ENCODE measurements at regions not wholly inside any gene's neighbourhood (a gene's known extent, or its start where the extent isn't known, plus 50 kb on each side); places are given as distances from the start of the nearest gene placed in this dataset.

GRCh38 chr4:115365185-115365584 is 251.8 kb upstream of the NDST4 start:
- no peaks in the 10 kb centered on the region for H3K4me1 Mint-ChIP-seq
- 79% methylated on average over 3 of the region's 3 CpGs; no CpG with 5 or more reads in 1 of the 2 experiments for WGBS, 2 experiments (ENCODE audit: insufficient coverage in 1 of 2, insufficient read length in 1 of 2)
- H3K27ac Mint-ChIP-seq, result no peak overlapping the region
- Histone ChIP-seq H3K27ac (ENCODE audit: low read depth, low read length) (no peak overlapping the region), H3K4me1 (ENCODE audit: control insufficient read depth, insufficient read depth, low read length) (no peaks in the 10 kb centered on the region), H3K9ac (ENCODE audit: extremely low read depth, low read length, poor library complexity, severe bottlenecking) (no peak overlapping the region), H3K9me3 (ENCODE audit: control insufficient read depth, low read length) (peaks cover 4% of the 10 kb centered on the region), H3K27me3 (ENCODE audit: control insufficient read depth, insufficient read depth, low read length, poor library complexity, severe bottlenecking) (no peaks in the 10 kb centered on the region), H3K4me3 (ENCODE audit: low read length) (no peak overlapping the region), H3K36me3 (ENCODE audit: control insufficient read depth, insufficient read depth, low read length) (no peaks in the 10 kb centered on the region)
- no peak for TF ChIP-seq CTCF (conservative IDR thresholded peaks at IDR 0.05)
- no peaks in the 10 kb centered on the region for H3K27me3 Mint-ChIP-seq (ENCODE audit: insufficient read depth)
- no peaks in the 10 kb centered on the region for H3K36me3 Mint-ChIP-seq (ENCODE audit: low read depth)
- no peak for DNase-seq
- H3K4me3 Mint-ChIP-seq, result no peak overlapping the region
- no peaks in the 10 kb centered on the region for H3K9me3 Mint-ChIP-seq

- no peak overlapping the region for H3K4me3 Mint-ChIP-seq
- H3K27ac Mint-ChIP-seq, result no peak overlapping the region
- no peaks in the 10 kb centered on the region for H3K9me3 Mint-ChIP-seq
- Histone ChIP-seq H3K4me1 (ENCODE audit: control insufficient read depth, insufficient read depth, low read length) (no peaks in the 10 kb centered on the region), H3K4me3 (ENCODE audit: low read length) (no peak overlapping the region), H3K27ac (ENCODE audit: low read depth, low read length) (no peak overlapping the region), H3K36me3 (ENCODE audit: control insufficient read depth, insufficient read depth, low read length) (no peaks in the 10 kb centered on the region), H3K9me3 (ENCODE audit: control insufficient read depth, low read length) (peaks cover 8% of the 10 kb centered on the region), H3K9ac (ENCODE audit: extremely low read depth, low read length, poor library complexity, severe bottlenecking) (no peak overlapping the region), H3K27me3 (ENCODE audit: control insufficient read depth, insufficient read depth, low read length, poor library complexity, severe bottlenecking) (no peaks in the 10 kb centered on the region)
- H3K4me1 Mint-ChIP-seq, result no peaks in the 10 kb centered on the region
- H3K36me3 Mint-ChIP-seq (ENCODE audit: low read depth), result no peaks in the 10 kb centered on the region
- H3K27me3 Mint-ChIP-seq (ENCODE audit: insufficient read depth), result no peaks in the 10 kb centered on the region
- no peak for TF ChIP-seq CTCF (conservative IDR thresholded peaks at IDR 0.05)
- no peak for DNase-seq
These were observed 248.4 kb upstream of the NDST4 start for GRCh38 chr4:115361781-115362180.

- Mint-ChIP-seq H3K27ac (no peak overlapping the region), H3K4me3 (no peak overlapping the region), H3K27me3 (ENCODE audit: insufficient read depth) (no peaks in the 10 kb centered on the region), H3K9me3 (no peaks in the 10 kb centered on the region), H3K4me1 (no peaks in the 10 kb centered on the region), H3K36me3 (ENCODE audit: low read depth) (no peaks in the 10 kb centered on the region)
- Histone ChIP-seq H3K9me3 (ENCODE audit: control insufficient read depth, low read length) (peaks cover 3% of the 10 kb centered on the region), H3K4me3 (ENCODE audit: low read length) (no peak overlapping the region), H3K27me3 (ENCODE audit: control insufficient read depth, insufficient read depth, low read length, poor library complexity, severe bottlenecking) (no peaks in the 10 kb centered on the region), H3K4me1 (ENCODE audit: control insufficient read depth, insufficient read depth, low read length) (no peaks in the 10 kb centered on the region), H3K36me3 (ENCODE audit: control insufficient read depth, insufficient read depth, low read length) (no peaks in the 10 kb centered on the region), H3K27ac (ENCODE audit: low read depth, low read length) (no peak overlapping the region), H3K9ac (ENCODE audit: extremely low read depth, low read length, poor library complexity, severe bottlenecking) (no peak overlapping the region)
- DNase-seq, result no peak
- no peak for TF ChIP-seq CTCF (conservative IDR thresholded peaks at IDR 0.05)
- WGBS, 2 experiments (ENCODE audit: insufficient coverage in 1 of 2, insufficient read length in 1 of 2), result 44 to 84% methylated on average over 1 to 2 of the region's 2 CpGs
These were observed 247.0 kb upstream of the NDST4 start for GRCh38 chr4:115360431-115360830.

Measured in endodermal cell (in vitro differentiated cells).